ENCODE measurements at regions not wholly inside any gene's neighbourhood (a gene's known extent, or its start where the extent isn't known, plus 50 kb on each side); places are given as distances from the start of the nearest gene placed in this dataset.

DNA sequence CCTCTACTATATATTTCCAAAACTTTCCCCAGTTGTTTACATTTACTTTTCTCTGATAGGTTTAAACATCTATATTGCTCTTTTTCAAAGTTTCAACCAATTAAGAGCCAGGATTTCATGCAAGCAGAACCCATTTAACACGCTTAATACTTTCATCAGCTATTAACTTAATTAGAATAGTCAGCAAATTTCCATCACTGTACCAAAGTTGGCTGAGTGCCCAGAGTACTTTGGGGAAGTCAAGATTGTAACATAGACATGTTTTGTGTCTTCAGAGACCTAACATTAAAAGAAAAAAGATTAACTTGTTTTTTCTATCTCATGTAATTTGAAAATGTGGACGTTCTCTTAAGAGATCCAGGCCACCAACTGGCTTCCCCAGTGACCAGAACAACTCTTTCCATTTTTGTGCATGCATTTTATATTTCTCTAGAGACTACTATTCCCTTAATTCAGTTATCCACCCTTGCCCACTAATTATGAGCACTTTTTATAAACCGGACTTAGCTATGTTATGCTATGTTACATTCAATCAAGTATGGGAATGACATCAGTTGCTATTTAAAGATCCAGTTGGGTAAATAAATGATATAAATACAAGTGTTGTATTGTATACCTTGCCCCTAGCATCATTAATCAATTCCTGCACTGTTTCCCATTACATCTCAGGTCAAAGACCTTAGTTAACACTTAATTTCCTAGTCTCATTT is 478.1 kb upstream of the NMUR2 start:
- TF ChIP-seq, protein P1, sequence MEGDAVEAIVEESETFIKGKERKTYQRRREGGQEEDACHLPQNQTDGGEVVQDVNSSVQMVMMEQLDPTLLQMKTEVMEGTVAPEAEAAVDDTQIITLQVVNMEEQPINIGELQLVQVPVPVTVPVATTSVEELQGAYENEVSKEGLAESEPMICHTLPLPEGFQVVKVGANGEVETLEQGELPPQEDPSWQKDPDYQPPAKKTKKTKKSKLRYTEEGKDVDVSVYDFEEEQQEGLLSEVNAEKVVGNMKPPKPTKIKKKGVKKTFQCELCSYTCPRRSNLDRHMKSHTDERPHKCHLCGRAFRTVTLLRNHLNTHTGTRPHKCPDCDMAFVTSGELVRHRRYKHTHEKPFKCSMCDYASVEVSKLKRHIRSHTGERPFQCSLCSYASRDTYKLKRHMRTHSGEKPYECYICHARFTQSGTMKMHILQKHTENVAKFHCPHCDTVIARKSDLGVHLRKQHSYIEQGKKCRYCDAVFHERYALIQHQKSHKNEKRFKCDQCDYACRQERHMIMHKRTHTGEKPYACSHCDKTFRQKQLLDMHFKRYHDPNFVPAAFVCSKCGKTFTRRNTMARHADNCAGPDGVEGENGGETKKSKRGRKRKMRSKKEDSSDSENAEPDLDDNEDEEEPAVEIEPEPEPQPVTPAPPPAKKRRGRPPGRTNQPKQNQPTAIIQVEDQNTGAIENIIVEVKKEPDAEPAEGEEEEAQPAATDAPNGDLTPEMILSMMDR (IDR thresholded peaks at IDR 0.05): no peak
- no peak for TF ChIP-seq POLR2A (IDR thresholded peaks at IDR 0.05)

Data from right lobe of liver (tissue), 4 donors.